ENCODE measurements at regions not wholly inside any gene's neighbourhood (a gene's known extent, or its start where the extent isn't known, plus 50 kb on each side); places are given as distances from the start of the nearest gene placed in this dataset.

- TF ChIP-seq REST (IDR thresholded peaks at IDR 0.05; ENCODE audit: low read depth) (no peak), TCF7L2 (IDR thresholded peaks at IDR 0.05; ENCODE audit: borderline replicate concordance, extremely low read depth, insufficient read depth, insufficient read length) (no peak), YY1 (IDR thresholded peaks at IDR 0.05; ENCODE audit: extremely low read depth, insufficient replicate concordance, low read depth, low read length) (no peak), POLR2AphosphoS5 (IDR thresholded peaks at IDR 0.05; ENCODE audit: low read depth, low read length) (no peak), CBX3 (IDR thresholded peaks at IDR 0.05; ENCODE audit: low read depth) (no peak), SP1 (IDR thresholded peaks at IDR 0.05; ENCODE audit: low read depth) (no peak), CEBPB (IDR thresholded peaks at IDR 0.05; ENCODE audit: low read depth) (no peak), ZBTB33 (IDR thresholded peaks at IDR 0.05; ENCODE audit: extremely low read depth, insufficient replicate concordance, low read length) (no peak), EGR1 (IDR thresholded peaks at IDR 0.05; ENCODE audit: low read depth) (no peak)
These were observed 179.9 kb downstream of the RPIA start (continued) for GRCh38 chr2:88871336-88871735.

All from HCT116 (cell line).